Islet of Langerhans (tissue), 1 donor: ENCODE measurements at regions not wholly inside any gene's neighbourhood (a gene's known extent, or its start where the extent isn't known, plus 50 kb on each side); places are given as distances from the start of the nearest gene placed in this dataset.
A peak's percentile ranks its signal among the peaks of the same experiment; 100 is the strongest.

Source experiments
- FAIRE-seq: peaks from one replicate; lab custom pipeline; 2011; peaks lifted over from hg19 to GRCh38; lab: Jason Lieb, UNC

DNA sequence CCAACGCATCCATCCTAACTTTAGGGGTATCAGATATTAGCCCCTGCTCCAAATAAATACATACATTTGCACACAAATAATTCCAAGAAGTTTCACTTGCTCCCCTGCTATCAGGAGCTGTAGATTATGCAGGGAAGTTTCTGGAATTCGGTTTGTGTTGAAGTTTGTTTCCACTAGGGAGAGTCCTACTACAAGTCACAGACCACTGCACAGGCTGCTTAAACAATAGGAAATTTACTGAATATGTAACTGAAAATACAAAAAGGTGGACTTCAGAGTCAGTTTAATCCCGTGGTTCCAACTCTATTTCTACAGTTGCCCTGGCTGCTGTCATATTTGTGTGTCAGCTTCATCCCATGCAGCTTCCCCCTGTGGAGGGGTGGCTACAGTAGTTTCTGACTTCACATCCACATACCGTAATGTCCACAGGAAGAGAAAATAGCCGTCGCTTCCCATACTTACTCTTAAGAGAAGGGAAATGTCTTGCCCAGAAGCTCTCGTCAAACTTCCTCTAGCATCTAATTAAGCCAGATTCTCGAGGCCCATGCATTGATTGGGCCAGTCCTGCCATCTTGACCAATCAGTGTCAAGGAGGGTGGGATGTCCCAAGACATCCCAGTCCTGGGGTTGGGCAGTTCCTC, 286.6 kb downstream of the COG6 start:
- no peak for FAIRE-seq

DNA sequence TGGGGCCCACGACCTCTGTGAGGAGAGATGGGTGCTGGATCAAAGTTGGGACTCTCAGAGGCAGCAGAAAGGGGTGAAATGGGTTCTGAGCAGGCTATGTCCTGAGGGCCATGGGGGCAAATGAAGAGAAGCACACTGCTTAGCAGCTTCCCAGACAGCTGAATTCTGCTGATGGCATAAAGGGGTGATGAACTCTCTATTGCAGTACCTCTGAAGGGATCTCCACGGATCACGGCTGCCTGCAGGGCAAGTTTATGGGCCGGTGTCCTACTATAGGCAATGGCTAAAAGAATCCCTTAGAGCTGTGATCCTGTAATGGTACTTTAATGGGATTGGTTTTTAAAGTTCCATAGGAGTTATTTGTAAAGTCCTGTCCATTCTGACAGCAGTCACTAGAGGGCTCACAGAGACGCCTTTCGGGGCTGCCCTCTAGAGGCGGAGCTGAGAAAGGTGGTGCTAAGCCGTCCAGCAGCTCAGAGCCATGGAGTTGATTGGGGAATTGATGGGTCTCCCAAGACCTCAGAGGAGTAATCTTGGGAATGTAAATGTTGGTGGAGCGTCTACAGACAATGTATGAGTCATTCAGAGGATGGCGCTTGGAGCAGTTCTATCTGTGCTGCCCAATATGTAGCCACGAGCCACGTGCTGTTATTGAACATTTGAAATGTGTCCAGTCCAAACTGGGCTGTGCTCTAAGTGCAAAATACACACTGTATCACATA, 287.3 kb downstream of the COG6 start:
- peak; percentile 69 for FAIRE-seq

DNA sequence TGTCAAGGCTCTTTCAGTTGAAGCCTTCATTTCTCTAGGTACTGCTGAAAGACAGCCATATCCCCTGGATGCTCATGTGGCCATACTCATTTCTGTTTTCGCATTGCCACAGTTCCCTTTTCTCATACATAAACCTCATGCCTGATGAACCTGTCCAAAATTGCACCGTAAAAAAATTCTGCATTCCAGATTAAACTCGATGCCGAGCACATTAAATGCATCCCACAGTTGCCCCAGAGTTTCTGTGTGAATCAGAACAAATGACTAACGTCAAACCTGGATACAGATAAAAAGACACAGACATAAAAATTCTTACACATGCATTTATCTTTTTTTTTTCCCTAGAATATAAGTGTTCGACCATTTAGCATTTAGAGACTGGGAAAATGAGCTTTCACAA, 288.2 kb downstream of the COG6 start:
- no peak for FAIRE-seq

DNA sequence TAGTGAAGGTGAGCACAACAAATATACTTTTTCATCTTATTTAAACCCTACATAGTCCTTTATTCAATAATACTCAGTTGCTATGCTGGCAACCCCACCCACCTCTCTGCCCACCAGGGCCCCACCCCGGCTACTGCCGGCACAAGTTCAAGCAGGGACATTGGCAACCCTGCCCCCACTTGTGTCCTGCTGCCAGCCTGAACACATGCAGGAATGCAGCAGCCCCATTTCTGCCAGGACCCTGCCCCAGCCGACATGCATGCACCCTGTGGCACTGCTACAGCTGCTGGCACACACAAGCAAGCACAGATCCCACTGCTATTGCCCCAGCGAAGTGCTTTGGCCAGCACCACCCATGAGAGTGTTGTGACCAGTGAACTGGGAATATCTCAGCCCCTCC, 289.8 kb downstream of the COG6 start:
- no peak for FAIRE-seq

DNA sequence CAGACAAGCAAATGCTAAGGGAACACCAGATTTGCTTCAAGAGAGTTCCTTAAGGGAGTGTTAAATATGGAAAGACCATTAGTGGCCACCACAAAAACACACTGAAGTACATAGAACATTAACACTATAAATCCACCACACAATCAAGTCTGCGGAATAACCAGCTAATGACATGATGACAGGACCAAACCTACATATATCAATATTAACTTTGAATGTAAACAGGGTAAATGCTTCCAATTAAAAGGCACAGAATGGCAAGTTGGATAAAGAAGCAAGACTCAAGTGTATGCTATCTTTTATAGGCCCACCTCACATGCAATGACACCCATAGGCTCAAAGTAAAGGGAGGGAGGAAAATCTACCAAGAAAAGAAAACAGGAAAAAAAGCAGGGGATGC, 291.3 kb downstream of the COG6 start:
- no peak for FAIRE-seq

DNA sequence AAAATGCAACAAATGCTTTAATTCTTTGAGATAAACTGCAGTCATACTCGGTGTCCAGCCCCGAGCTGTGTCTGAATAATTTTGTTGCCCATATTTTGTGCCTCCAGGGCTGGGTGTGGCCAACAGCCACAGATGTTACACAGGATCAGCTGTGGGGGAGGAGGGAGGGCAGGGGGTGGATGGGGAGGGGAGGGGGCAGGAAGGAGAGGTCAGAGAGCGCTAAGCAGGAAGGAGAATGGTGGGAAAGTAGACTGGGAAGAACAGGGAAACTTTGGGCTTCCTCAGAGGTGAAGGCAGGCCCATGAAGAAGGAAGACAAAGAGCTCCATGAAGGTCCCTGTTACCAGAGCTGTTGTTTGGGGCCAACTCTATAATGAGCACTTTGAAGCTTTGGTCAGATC, 295.8 kb downstream of the COG6 start:
- no peak for FAIRE-seq

DNA sequence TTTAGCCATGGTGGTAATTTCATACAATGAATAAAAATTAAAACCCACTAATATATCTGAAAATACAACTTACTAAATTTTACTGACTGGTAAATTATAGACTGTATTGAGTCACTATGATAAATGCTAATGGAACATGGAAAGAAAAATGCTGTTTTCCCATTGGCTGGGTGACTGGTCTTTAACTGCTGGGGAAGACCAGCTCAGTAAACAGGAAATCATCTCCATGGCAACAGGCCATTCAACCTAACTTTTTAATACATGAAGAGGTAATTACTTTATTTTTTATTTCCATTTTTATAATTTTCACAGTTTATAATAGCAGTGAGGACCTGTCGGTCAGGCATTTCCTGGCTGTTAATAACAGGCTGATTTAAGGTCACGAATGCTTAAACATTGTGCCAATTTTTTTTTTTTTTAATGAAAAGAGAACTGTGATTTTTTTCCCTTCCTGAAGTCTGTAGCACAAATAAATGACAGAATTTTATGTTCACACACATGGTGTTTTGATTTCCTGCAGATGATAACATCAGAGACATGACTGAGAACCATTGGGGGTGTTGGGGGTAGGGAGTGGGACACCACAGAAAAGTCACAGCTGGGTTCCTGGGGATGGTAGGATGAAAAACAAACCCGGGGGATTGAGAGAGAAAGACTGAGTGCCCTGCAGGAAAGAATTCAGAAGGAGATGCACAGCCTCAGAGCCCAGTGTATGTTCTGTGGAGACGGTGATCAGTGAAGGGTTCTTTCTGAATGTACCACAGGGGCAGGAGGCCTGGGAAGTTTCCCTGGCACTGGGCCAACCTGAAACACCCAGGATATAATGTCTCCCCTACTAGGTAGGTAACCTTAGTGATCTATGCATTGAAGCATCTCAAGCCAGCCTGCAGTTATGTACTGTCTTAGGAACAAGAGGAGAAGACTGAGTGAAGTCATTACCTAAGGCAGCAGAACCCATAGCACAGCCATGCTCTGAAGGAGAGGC, 297.1 kb downstream of the COG6 start:
- peak; percentile 33 for FAIRE-seq

DNA sequence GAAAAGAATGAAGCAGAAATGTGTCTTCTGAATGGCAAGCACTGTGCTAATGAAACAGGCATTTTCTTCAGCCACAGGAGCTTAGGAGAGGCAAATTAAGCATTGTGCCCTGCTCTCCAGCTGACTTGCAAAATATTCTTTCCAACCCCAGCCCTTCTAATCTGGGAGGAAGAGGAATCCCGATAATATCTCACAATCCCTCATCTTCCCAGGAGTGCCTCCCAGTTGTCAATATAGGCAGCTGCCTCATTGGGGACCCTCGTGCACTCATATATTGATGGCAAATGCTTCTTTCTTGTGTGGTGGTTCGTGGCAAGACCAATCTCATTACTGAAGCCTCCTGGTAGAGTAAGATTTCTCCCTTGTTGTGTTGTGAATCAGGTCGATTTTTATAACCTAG, 299.0 kb downstream of the COG6 start:
- no peak for FAIRE-seq

DNA sequence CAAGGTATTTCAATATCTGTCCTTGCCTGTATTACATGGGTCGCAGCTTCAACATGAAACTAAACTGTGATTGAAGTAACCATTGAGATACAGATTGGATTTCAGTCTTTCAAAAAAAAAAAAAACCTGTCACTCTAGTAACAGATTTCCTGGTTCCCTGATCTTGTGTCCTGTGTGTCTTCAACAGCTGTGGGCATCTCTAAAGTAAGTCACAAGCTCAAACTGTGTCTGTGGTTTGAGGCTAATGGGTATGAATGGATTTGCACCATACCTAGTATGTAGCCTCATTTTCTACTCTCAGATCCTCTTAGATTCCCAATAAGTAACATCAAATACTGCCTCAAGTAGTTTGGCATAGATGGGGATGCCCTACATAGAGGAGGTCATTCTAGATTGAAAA, 300.1 kb downstream of the COG6 start:
- no peak for FAIRE-seq

DNA sequence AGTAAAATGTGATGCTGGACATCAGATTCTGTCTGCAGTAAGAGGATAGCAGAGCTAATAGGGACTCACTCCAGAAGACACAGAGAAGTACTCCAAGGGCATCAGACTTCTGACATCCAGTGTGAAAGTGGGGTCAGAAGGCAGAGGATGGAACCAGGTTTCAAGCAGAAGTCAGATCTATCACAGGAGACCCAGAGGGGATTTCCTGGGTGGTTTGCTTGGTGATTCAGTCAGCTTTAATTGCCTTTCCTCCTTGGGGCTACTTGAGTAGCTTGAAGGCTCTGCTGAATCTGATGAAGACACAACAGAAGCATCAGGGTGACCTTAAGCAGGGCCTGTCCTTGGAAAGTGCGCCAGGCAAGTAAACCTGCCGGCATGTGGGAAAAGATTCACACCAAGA, 300.6 kb downstream of the COG6 start:
- FAIRE-seq = no peak

DNA sequence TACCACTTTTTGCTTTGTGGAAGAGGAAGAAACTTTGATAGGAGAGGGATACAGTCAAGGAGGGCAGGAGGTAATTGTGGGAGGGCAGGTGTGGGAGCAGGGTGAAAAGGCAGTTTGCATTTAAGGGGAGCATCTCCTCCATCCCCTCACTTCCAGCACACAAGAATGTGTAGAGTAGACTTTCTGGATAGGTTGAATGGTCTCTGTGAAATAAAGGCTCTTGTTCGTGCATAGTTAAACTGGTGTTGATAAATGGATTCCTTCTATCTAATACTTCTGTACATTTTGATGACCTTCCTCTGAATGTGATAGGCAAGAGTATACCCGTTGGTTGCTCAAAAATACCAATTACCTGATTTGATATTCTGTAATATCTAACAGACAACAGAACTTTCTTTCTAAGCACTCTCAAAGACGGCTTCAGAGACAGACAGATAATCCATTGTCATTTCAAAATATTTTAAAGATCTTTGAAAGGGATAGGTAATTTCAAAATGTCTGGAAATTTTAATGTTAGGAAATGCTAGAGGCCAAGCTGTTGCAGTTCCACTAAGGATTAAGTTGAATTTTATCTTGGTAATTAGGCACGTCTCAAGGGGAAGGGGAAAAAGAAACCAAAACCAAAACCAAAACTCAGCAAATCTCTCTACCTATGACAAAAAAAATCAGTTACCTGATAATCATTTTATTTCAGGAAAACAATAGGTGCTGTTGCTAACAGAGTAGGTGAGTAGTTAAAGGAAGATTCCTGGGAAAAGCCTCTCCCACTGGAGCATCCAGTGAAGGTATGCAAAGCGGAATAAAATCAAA, 302.6 kb downstream of the COG6 start:
- FAIRE-seq = no peak

DNA sequence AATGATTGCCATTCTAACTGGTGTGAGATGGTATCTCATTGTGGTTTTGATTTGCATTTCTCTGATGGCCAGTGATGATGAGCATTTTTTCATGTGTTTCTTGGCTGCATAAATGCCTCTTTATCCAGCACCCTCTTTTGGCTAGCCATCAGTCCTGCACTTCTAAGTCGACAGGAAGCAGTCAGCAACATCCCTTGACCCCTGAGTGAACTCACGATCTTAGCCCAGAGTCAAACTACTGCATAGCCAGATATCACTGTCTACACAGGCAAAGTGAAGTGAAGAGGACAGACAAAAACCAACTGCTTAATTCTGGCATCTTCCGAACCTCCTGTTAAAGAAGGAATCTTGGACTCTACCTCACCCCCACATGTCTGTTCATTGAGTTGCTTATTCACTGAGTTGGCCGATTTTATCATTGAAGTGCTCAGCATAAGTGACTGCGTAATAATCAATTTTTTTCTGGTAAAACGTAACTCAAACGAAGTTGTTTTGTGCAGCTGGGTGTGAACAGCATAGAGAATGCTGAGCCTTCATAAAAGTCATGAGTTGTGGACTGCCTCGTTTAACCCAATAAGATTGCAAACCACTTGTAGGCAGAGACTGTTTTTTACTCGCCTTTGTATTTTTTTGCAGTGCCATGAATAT, 304.2 kb downstream of the COG6 start:
- FAIRE-seq = no peak

DNA sequence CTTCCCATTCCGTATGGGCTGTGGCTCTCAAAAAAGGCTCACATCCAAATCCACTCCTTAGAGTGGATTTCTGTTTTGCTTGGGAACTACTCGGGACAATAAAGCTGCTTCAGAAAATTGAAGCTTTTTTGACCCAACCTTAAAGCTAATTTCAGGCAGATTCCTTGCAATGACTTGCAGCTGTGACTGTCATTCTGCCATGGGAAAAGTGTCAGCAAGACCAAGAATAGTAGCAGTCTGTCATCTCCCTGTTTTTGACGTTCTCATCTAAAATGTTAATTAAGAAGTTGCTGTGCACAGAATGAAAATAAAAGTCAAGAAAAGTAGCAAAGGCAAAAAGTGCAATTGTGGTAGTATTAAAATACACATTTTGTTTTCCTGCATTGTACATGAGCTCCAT, 304.7 kb downstream of the COG6 start:
- FAIRE-seq = no peak

DNA sequence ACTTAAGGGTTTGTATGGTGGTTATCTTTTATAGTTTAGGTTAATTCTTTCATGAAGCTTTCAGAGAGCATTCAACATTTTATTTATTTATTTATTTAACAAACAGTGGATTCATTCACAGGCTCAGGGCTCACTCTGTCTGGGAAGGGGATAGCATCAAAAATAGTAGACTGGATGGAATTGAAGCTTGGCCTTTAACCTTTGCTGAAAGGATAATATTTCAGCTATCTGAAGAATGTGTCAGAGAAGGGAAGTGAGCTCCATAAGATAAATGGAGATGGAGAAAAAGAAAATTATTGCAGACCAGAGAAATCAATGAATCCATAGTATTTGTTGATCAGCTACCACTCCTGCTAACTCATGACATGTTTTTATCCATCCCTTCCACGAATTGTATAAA, 305.6 kb downstream of the COG6 start:
- no peak for FAIRE-seq

DNA sequence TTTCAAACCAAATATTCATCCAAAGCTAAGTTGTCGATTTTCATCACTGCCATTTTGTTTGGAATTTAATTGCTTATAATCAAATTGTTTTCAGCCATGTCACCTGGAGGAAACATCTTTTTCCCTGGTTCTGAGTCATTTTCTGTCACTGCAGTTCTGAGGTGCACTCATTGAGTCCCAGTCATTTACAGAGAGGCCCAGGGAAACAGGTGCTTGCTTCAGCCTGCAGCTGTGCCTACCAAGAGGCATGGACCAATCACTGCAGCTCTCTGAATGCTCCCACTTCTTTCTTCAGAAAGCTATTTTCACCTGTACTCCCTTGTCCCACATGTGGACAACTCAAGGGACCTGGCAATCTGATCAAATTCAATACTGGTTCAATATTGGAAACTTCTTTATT, 308.1 kb downstream of the COG6 start:
- FAIRE-seq = no peak

DNA sequence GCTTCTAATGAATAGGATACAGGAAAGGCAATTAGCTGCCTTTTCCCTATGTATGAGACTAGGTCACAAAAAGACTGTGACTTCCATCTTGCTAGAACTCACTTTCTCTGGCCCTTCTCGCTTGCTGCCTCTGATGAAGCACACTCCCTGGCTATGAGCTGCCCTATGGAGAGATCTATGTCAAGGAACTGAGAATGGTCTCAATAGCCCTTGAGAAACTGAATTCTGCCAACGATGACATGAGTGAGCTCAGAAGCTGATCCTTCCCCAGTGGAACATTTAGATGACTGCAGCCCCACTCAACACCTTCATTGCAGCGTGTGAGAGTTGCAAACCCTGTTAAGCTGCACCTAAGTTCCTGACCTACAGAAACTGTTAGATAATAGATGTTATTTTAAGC, 309.8 kb downstream of the COG6 start:
- FAIRE-seq = no peak

DNA sequence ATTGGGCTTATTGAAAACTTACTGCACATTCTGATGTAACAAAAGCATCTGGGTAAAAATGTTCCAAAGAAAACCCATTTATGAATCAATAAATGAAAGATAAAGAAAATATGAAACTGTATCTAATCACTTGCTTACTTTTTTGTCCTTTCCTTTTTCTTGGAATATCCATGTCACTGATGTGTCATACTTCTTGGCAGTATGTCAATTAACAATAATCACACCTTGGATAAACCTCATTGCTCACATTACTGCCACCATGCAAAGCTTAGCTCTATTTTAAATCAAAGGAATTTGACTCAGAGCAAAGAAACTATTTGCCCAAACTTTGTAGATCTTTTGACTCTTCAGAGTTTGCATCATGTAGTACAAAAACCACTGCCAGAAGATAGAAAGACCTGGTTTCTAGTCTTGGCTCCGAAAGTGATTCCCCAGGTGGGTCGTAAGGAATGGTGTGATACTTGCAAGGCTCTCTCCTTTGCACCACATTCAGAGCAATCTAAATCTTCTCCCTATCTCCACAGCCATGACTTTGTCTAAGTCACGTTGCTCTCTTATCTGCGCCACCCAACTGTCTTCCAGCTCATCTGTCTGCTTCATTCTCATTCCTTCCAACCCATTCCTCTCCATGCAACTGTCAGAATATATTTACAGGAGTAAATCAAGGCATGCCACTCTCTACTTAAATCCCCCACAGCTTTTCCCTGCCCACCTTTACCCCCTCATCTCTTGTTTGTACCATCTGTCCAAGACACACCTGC, 311.9 kb downstream of the COG6 start:
- FAIRE-seq = no peak

DNA sequence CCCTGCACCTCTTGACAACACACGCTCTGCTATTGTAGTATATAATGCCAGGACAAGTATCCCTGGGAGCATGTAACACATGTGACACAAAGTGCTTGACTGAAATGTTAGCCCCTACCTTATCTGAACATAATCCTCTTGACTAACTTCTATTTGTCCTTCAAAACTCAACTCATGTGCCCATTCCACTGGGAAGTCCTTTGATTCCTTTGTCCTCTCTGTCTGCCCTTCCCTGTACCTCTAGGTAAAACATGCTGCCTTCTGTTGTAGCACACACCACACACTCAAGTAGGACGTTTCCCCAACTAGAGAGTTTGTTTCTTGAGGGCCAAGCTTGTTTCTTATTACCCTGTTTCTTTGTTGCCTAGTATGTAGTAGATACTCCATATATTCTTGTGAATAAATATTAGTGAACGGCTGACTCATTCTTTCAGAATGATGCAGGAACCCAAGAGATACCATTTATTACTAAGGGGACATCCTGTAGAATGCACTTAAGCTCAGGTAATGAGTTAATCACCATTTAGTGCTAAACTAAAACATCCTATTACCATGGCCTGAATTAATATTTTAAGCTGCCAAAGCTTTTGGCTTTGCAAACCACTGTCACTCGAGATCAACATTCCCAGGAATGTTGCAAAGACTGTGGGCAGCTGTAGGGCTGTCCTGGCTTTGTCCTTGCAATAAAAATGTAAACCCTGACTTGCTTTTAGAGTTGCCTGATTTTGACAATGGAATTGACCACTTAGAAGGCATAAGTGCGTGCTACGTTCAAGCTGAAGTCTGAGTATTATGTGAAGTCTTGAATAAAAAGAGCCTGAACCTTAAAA, 313.4 kb downstream of the COG6 start:
- FAIRE-seq = no peak

DNA sequence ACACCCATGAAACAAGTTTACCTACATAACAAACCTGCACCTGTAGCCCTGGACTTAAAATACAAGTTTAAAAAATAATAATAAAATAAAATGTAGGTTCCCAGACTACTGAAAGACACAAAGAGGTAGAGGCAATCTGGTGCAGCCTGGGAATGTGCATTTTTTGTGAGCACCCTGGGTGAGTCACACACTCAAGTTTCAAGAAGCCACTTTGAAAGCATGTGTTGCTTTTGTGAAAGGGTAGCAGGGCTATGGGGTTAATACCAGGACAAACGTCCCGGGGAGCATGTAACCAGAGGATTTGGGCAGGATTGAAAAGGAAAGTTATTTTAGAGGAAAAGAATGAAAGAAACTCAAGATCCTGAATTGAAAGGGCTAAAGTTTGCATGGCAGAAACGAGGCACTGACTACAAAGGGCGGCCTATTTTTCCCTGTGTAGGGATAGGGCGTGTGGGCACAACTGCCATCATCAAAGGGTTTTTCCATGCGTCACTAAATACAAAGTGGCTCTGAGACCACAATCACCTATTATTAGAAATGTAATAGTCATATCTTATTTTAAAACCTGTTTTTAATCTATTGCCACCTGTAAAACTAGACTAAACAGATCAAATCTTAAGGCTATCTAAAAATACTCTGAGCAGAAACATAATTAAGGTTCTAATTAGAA, 314.9 kb downstream of the COG6 start:
- no peak for FAIRE-seq

DNA sequence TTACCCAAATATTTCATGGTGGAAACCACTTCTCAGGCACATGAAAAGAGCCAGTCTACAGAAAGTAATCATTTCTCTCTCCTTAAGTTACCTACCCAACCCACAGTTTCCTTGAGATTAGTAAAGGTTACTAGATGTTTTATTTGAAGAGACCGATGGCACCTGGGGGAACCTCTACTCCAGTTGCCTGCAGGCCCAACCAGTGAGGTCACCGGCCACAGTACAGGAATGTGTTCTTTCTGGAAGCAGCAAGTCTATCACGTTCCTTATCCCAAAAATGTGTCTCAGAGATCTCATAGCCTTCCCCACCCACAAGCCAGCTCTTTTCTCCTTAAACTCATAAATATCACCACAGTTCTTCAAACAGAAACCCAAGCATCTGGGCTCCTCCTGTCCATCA, 316.1 kb downstream of the COG6 start:
- no peak for FAIRE-seq
